ENCODE measurements at regions not wholly inside any gene's neighbourhood (a gene's known extent, or its start where the extent isn't known, plus 50 kb on each side); places are given as distances from the start of the nearest gene placed in this dataset.

GRCh38 chr1:83631851-83632250 is 367.1 kb downstream of the TTLL7 start:
- no peaks in the 10 kb centered on the region for H3K4me1 ChIP-seq (ENCODE audit: control insufficient read depth, insufficient read depth, low read length, poor library complexity, severe bottlenecking)
- no peaks in the 10 kb centered on the region for H3K36me3 ChIP-seq (ENCODE audit: control insufficient read depth, insufficient read depth, low read length)
- WGBS, 2 experiments (ENCODE audit: insufficient coverage in 2 of 2), result 93 to 100% methylated on average over 3 of the region's 6 CpGs
- no peaks in the 10 kb centered on the region for H3K9me3 ChIP-seq (ENCODE audit: control insufficient read depth, low read length)
- no peak overlapping the region for H3K27ac ChIP-seq (ENCODE audit: low read depth, low read length, severe bottlenecking)
- no peak overlapping the region for H3K4me3 ChIP-seq (ENCODE audit: extremely low read depth, insufficient read depth, low read length, poor library complexity, severe bottlenecking)

GRCh38 chr1:83627045-83627444 is 371.9 kb downstream of the TTLL7 start:
- no peak overlapping the region for H3K4me3 ChIP-seq (ENCODE audit: extremely low read depth, insufficient read depth, low read length, poor library complexity, severe bottlenecking)
- no peaks in the 10 kb centered on the region for H3K4me1 ChIP-seq (ENCODE audit: control insufficient read depth, insufficient read depth, low read length, poor library complexity, severe bottlenecking)
- H3K27ac ChIP-seq (ENCODE audit: low read depth, low read length, severe bottlenecking), result no peak overlapping the region
- H3K9me3 ChIP-seq (ENCODE audit: control insufficient read depth, low read length), result no peaks in the 10 kb centered on the region
- WGBS, 2 experiments (ENCODE audit: insufficient coverage in 2 of 2), result 67 to 86% methylated on average over 1 of the region's 1 CpG
- no peaks in the 10 kb centered on the region for H3K36me3 ChIP-seq (ENCODE audit: control insufficient read depth, insufficient read depth, low read length)

DNA sequence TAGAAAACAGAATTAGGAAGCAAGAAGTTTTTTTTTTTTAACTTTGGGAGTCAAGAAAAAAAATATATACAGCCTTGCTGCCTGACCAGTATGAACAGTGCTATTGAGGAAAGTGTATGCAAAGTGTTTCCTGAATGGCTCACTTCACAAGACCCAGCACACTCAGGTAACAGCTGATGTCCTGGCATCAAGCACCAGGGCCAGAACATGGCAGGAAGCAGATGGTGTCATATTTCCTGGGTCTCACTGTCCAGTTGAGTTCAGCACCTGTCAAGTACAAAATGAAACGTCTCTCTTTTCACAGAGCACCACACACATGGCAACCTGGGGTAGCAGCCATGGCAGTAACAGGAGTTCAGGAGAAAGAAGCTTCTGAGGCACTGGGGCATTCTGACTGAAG is 372.3 kb downstream of the TTLL7 start:
- no peaks in the 10 kb centered on the region for H3K36me3 ChIP-seq (ENCODE audit: control insufficient read depth, insufficient read depth, low read length)
- no peak overlapping the region for H3K4me3 ChIP-seq (ENCODE audit: extremely low read depth, insufficient read depth, low read length, poor library complexity, severe bottlenecking)
- no peaks in the 10 kb centered on the region for H3K9me3 ChIP-seq (ENCODE audit: control insufficient read depth, low read length)
- WGBS, 2 experiments (ENCODE audit: insufficient coverage in 2 of 2), result 60 to 67% methylated on average over 1 of the region's 1 CpG
- H3K4me1 ChIP-seq (ENCODE audit: control insufficient read depth, insufficient read depth, low read length, poor library complexity, severe bottlenecking), result no peaks in the 10 kb centered on the region
- H3K27ac ChIP-seq (ENCODE audit: low read depth, low read length, severe bottlenecking), result no peak overlapping the region

DNA sequence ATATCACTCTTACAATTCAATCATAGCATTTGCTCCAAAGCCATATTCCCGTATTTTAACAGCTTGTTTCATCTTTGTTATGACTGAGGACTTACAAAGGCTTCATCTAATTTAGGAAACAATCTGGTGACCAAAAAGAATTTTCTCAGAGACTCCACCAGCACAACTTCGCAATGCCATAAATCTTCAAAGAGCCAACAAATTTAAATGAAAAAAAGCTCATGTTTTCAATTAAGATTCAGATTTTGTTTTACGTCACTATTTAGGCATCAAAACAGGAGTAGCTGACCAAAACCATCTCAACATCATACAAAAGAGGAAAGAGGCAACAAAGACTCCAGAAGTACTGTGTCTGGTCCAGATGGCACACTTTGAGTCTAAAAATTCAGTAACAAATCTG is 373.3 kb downstream of the TTLL7 start:
- no peak overlapping the region for H3K27ac ChIP-seq (ENCODE audit: low read depth, low read length, severe bottlenecking)
- H3K4me1 ChIP-seq (ENCODE audit: control insufficient read depth, insufficient read depth, low read length, poor library complexity, severe bottlenecking), result no peaks in the 10 kb centered on the region
- 83 to 93% methylated on average over 1 to 2 of the region's 3 CpGs for WGBS, 2 experiments (ENCODE audit: insufficient coverage in 2 of 2)
- H3K9me3 ChIP-seq (ENCODE audit: control insufficient read depth, low read length), result no peaks in the 10 kb centered on the region
- H3K36me3 ChIP-seq (ENCODE audit: control insufficient read depth, insufficient read depth, low read length), result no peaks in the 10 kb centered on the region
- H3K4me3 ChIP-seq (ENCODE audit: extremely low read depth, insufficient read depth, low read length, poor library complexity, severe bottlenecking), result no peak overlapping the region

DNA sequence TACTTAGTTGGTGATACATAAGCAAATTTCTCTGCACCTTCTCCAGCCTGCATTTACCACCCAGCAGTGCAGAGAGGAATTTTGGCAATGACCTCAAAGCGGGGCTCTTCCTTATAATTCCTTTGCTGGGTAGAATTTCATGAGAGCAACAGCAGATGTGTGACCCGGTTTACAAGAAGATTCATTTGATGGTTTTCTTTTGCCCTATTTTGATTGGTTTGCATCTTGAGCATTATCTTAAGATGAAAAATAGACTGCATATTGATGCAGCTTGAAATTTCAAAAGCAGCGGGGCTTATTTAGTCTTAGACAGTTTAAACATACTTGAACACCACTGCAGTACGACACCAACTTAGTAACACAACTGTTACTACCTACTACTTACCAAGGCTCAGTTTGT is 378.9 kb downstream of the TTLL7 start:
- 71 to 100% methylated on average over 1 to 2 of the region's 4 CpGs for WGBS, 2 experiments (ENCODE audit: insufficient coverage in 2 of 2)

GRCh38 chr1:83619170-83619896 is 379.6 kb downstream of the TTLL7 start:
- WGBS, 2 experiments (ENCODE audit: insufficient coverage in 2 of 2), result 90 to 95% methylated on average over 2 of the region's 2 CpGs
- no peak overlapping the region for H3K27ac ChIP-seq (ENCODE audit: low read depth, low read length, severe bottlenecking)
- H3K36me3 ChIP-seq (ENCODE audit: control insufficient read depth, insufficient read depth, low read length), result no peaks in the 10 kb centered on the region
- H3K4me3 ChIP-seq (ENCODE audit: extremely low read depth, insufficient read depth, low read length, poor library complexity, severe bottlenecking), result no peak overlapping the region
- no peaks in the 10 kb centered on the region for H3K9me3 ChIP-seq (ENCODE audit: control insufficient read depth, low read length)
- H3K4me1 ChIP-seq (ENCODE audit: control insufficient read depth, insufficient read depth, low read length, poor library complexity, severe bottlenecking), result no peaks in the 10 kb centered on the region

More for the DNA sequence above, 378.9 kb downstream of the TTLL7 start:
- no peaks in the 10 kb centered on the region for H3K4me1 ChIP-seq (ENCODE audit: control insufficient read depth, insufficient read depth, low read length, poor library complexity, severe bottlenecking)
- no peak overlapping the region for H3K4me3 ChIP-seq (ENCODE audit: extremely low read depth, insufficient read depth, low read length, poor library complexity, severe bottlenecking)
- H3K36me3 ChIP-seq (ENCODE audit: control insufficient read depth, insufficient read depth, low read length), result no peaks in the 10 kb centered on the region
- H3K27ac ChIP-seq (ENCODE audit: low read depth, low read length, severe bottlenecking), result no peak overlapping the region
- no peaks in the 10 kb centered on the region for H3K9me3 ChIP-seq (ENCODE audit: control insufficient read depth, low read length)

DNA sequence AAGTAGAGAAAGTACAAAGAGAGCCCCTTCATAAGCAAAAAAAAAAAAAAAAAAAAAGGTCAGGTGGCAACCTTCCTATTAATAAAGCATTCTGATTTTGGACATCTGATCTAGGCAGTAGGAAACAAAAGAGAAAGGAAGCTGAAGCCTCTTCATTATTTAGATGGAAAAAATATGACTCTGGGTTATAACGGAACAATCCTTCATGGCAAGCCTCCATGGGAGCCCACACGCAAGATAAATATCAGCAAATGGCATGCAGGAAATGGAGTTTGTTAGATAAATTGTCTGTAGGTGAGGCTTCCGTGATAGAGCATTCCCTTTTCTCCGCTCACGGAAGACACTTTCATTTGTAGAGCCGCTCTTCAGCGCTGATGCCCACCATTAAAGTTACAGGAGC is 381.0 kb downstream of the TTLL7 start:
- Histone ChIP-seq H3K36me3 (ENCODE audit: control insufficient read depth, insufficient read depth, low read length) (no peaks in the 10 kb centered on the region), H3K4me1 (ENCODE audit: control insufficient read depth, insufficient read depth, low read length, poor library complexity, severe bottlenecking) (no peaks in the 10 kb centered on the region), H3K27ac (ENCODE audit: low read depth, low read length, severe bottlenecking) (no peak overlapping the region), H3K9me3 (ENCODE audit: control insufficient read depth, low read length) (no peaks in the 10 kb centered on the region), H3K4me3 (ENCODE audit: extremely low read depth, insufficient read depth, low read length, poor library complexity, severe bottlenecking) (no peak overlapping the region)
- 92 to 94% methylated on average over 7 of the region's 7 CpGs for WGBS, 2 experiments (ENCODE audit: insufficient coverage in 2 of 2)

DNA sequence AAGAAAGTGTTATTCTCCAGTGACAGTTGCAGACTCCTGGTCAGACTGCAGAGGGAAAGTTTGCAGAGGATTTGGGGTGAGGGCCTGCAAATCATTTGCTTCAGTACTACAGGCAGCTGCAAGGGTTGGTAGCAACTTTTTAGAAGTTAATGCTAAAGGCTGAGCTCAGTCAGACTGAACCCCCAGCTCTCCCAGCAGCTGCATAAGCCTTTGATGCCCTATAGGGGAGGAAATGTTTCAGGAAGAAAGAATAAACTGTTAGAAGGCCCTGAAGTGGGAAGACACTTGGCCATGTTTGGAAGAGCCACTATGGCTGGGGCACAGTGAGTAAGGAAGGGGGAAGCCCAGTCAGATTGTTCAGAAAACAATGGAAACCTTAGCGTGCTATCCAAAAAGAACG is 383.6 kb downstream of the TTLL7 start:
- no peak overlapping the region for H3K27ac ChIP-seq (ENCODE audit: low read depth, low read length, severe bottlenecking)
- no peaks in the 10 kb centered on the region for H3K36me3 ChIP-seq (ENCODE audit: control insufficient read depth, insufficient read depth, low read length)
- no peaks in the 10 kb centered on the region for H3K9me3 ChIP-seq (ENCODE audit: control insufficient read depth, low read length)
- no CpG with 5 or more reads among the region's 2 CpGs for WGBS, 2 experiments (ENCODE audit: insufficient coverage in 2 of 2)
- no peak overlapping the region for H3K4me3 ChIP-seq (ENCODE audit: extremely low read depth, insufficient read depth, low read length, poor library complexity, severe bottlenecking)
- H3K4me1 ChIP-seq (ENCODE audit: control insufficient read depth, insufficient read depth, low read length, poor library complexity, severe bottlenecking), result no peaks in the 10 kb centered on the region

DNA sequence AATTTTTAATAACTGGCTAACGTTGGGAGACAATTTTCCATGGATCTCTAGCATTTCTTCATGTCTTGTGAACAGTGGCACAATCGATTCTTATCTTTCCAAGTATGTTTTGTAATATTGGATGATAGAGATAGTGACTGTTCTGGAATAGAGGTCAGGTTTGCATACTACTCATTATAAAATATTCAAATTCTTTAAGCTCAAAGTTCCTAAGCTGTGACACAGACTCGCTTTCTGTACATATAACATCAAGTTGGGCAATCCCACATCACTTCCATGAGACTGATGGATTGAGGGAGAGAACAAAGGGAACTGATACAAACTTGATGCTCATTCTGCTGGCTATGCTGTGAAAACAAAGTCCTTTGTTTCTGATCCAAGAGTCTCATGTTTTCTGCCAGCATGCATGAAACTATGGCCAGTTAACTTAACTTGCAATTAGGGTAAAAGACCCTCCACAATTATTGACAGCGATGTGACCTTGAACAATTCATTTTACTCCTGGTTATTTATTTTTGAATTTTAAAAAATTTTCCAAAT is 392.4 kb downstream of the TTLL7 start:
- no peaks in the 10 kb centered on the region for H3K4me1 ChIP-seq (ENCODE audit: control insufficient read depth, insufficient read depth, low read length, poor library complexity, severe bottlenecking)
- no CpG with 5 or more reads among the region's 4 CpGs for WGBS, 2 experiments (ENCODE audit: insufficient coverage in 2 of 2)
- H3K36me3 ChIP-seq (ENCODE audit: control insufficient read depth, insufficient read depth, low read length), result no peaks in the 10 kb centered on the region

GRCh38 chr1:83596331-83596730 is 402.6 kb downstream of the TTLL7 start:
- Histone ChIP-seq H3K27ac (ENCODE audit: low read depth, low read length, severe bottlenecking) (no peak overlapping the region), H3K9me3 (ENCODE audit: control insufficient read depth, low read length) (peaks cover 4% of the 10 kb centered on the region), H3K4me3 (ENCODE audit: extremely low read depth, insufficient read depth, low read length, poor library complexity, severe bottlenecking) (no peak overlapping the region), H3K36me3 (ENCODE audit: control insufficient read depth, insufficient read depth, low read length) (no peaks in the 10 kb centered on the region), H3K4me1 (ENCODE audit: control insufficient read depth, insufficient read depth, low read length, poor library complexity, severe bottlenecking) (no peaks in the 10 kb centered on the region)
- no CpG with 5 or more reads among the region's 1 CpG for WGBS, 2 experiments (ENCODE audit: insufficient coverage in 2 of 2)

More for the DNA sequence above, 392.4 kb downstream of the TTLL7 start:
- Histone ChIP-seq H3K4me3 (ENCODE audit: extremely low read depth, insufficient read depth, low read length, poor library complexity, severe bottlenecking) (no peak overlapping the region), H3K27ac (ENCODE audit: low read depth, low read length, severe bottlenecking) (no peak overlapping the region), H3K9me3 (ENCODE audit: control insufficient read depth, low read length) (peaks cover 9% of the 10 kb centered on the region)

GRCh38 chr1:83593073-83593472 is 405.9 kb downstream of the TTLL7 start:
- Histone ChIP-seq H3K36me3 (ENCODE audit: control insufficient read depth, insufficient read depth, low read length) (no peaks in the 10 kb centered on the region), H3K4me3 (ENCODE audit: extremely low read depth, insufficient read depth, low read length, poor library complexity, severe bottlenecking) (no peak overlapping the region), H3K9me3 (ENCODE audit: control insufficient read depth, low read length) (no peaks in the 10 kb centered on the region), H3K27ac (ENCODE audit: low read depth, low read length, severe bottlenecking) (no peak overlapping the region), H3K4me1 (ENCODE audit: control insufficient read depth, insufficient read depth, low read length, poor library complexity, severe bottlenecking) (no peaks in the 10 kb centered on the region)
- no CpG with 5 or more reads among the region's 1 CpG for WGBS, 2 experiments (ENCODE audit: insufficient coverage in 2 of 2)

Measured in mesodermal cell (in vitro differentiated cells).